HT1080 (cell line): ENCODE measurements at regions not wholly inside any gene's neighbourhood (a gene's known extent, or its start where the extent isn't known, plus 50 kb on each side); places are given as distances from the start of the nearest gene placed in this dataset. TPM values are rescaled to one million over a fixed set of nuclear protein-coding genes. Genes with fewer than 3 reads are reported as not detected.

Source experiments
- DNase-seq: peaks from one replicate; pipeline ENCODE4 v3.0.0-alpha.2; 2015; ENCODE audit warnings: low read depth
- small RNA-seq: library from RNA; depleted of rRNA; stranded (forward); fragments of <200 nt; gene quantifications from one replicate; pipeline ENCODE3, GENCODE V24; 2014

DNA sequence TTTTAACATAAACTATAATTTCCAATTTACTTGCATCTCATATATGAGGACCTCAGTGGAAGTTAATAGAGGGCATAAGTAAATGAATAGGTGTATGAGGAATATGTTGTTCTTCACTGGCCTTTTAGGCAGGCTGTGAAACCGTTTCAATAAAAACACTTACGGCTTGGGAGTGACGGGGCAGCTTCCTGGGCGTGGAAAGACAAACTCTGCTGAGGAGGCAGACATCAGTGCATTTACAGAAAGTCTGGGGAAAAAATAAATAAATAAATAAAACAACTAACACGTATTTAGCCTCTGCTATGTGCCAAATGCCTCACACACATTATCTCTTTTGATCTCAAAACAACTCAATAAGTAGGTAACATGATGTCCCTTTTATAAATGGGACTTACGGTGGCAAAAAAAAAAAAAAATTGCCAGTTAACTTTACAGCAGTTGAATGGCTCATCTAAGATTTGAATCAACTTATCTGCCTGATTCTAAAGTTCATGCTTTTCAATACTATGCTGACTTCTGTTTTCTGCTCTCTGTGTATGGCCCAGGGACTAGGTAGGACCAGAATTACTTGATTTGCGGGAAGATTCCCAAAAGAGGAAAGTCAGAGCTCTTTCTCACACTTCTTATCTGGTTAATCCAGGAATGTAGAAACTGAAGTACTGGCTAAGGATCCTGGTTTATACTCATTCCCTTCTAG, 77.5 kb upstream of the LRATD1 start:
- no peak for DNase-seq

GRCh38 chr2:14557111-14557510, 75.4 kb upstream of the LRATD1 start:
- DNase-seq, result no peak

DNA sequence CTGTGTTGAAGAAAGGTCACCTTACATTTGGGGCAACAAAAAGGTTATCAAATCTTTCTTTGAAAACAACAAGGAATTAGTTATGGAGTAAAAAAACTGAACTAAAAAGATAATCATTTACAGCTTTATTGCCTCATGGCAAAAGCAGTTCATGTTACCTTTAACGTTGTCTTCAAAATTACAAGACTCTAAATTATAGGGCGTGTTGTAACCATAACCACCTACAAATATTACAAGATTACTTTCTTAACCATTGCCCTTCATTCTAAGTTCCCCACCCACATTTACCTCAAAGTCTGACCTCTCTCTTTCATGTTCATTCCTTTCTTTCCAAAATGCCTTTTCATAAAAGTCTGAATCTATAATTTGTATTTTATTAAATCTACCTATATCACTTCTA, 74.6 kb upstream of the LRATD1 start:
- DNase-seq, result no peak

- peak; percentile 13 for DNase-seq
These were observed 74.1 kb upstream of the LRATD1 start for GRCh38 chr2:14558335-14558919.

DNA sequence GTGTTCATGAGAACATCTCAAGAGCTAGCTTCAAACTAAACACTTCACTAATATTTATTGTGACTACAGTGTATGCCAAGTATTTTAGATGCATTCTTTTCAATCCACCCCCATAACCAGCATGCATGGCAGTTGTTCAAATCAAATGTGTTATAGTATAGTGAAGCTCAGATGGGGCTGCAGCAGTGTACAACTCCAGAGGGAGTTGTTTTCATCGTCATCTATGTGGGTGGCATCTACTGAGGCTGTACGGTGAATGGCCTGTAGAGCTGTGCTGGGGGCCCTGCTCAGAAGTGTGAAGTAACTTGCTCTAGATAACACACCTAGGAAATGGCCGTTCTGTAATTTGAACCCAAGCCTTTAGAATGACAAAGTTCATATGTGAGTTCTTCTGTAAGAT, 71.8 kb upstream of the LRATD1 start:
- DNase-seq, result no peak

- DNase-seq, result no peak
These were observed 69.2 kb upstream of the LRATD1 start for GRCh38 chr2:14563324-14563723.

- DNase-seq, result no peak
These were observed 66.9 kb upstream of the LRATD1 start for GRCh38 chr2:14565666-14566065.

DNA sequence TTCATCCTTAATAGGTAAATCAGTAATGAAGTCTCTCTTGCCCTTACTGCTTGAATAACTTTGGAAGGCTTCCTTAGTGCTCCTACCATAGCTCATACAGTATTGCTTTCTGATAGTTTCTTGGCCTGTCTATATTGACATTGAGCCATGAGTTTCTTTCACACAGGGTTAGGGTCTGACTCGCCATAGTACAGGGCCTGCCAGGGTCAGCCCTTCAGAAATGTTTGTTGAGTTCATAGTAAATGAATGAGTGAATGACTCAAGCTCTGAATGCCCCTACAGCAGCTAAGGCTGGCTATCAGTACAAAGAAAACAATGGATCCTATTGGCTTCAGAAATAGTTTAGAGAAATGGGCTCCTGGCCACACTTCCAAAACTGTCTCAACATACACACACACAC, 65.0 kb upstream of the LRATD1 start:
- DNase-seq, result peak; percentile 57

DNA sequence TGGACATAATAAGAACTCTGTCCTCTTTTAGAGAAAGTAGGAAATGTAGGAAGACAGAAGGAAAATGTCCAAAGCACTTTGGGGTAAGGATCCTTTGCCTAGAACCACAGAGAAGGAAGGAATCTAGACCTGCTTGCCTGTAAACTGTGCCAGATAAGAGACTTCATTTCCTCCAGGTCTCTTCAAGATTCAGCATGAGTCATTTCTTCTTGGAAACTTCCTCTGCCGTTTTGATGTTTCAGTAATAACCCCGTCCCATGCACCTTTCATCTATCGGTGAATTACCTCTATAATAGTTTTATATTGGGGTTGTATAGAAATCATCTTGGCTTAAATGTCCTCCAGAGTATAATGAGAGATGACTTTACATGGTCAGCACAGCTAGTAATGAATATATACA, 63.2 kb upstream of the LRATD1 start:
- DNase-seq, result peak; percentile 50

GRCh38 chr2:14572633-14573032, 59.9 kb upstream of the LRATD1 start:
- DNase-seq, result no peak

- DNase-seq, result peak; percentile 33
These were observed 54.7 kb upstream of the LRATD1 start for GRCh38 chr2:14577843-14578242.

Small RNAs in the stretch of these regions (small RNA-seq; reads per million reads assigned to genes)
- gene RF00017 (not detected), gene RNU6-1288P (not detected)
